ENCODE measurements at regions not wholly inside any gene's neighbourhood (a gene's known extent, or its start where the extent isn't known, plus 50 kb on each side); places are given as distances from the start of the nearest gene placed in this dataset.

GRCh38 chr5:108642170-108642906 is 105.4 kb upstream of the FER start:
- DNase-seq, result peak; percentile 34

DNA sequence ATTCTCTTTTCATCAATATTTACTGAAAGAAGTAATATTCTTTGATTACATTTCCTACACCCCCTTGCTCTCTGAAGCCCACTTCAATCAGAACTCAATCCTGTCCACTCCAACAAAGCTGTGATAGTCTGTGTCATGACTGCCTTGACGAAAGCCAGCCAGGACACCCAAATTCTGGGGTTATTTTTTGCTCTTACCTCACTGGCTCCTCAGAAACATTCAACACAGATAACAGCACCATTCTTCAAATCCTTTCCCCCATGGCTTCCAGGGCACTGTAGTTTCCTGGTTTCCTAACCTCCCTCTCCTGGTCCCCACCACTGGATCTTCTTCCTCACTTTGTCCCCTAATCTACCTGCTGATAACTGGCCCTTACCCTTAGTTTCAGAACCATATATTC is 106.1 kb upstream of the FER start:
- no peak for DNase-seq

GRCh38 chr5:108639366-108639765 is 108.3 kb upstream of the FER start:
- no peak for DNase-seq

DNA sequence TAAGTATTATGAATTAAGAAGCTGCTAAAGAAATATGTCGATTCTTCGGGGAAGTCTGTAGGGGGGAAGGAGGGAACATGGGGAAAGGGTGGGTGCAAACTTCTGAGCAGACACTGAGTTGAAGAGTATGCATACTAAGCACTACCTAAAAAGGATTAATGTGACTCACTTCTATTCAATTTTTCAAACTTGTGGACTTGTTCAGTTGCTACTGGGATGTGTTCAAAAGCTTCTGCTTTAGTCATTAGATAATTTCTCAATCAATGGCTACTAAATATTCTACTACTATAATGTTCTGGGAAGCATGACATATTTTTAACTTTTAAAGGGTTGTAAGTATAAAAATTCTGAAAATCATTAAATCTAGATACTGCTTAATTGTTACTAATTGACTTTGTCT is 109.7 kb upstream of the FER start:
- no peak for DNase-seq

GRCh38 chr5:108637134-108637533 is 110.6 kb upstream of the FER start:
- no peak for DNase-seq

- DNase-seq, result no peak
Observed at GRCh38 chr5:108636135-108636853, 111.4 kb upstream of the FER start.

DNA sequence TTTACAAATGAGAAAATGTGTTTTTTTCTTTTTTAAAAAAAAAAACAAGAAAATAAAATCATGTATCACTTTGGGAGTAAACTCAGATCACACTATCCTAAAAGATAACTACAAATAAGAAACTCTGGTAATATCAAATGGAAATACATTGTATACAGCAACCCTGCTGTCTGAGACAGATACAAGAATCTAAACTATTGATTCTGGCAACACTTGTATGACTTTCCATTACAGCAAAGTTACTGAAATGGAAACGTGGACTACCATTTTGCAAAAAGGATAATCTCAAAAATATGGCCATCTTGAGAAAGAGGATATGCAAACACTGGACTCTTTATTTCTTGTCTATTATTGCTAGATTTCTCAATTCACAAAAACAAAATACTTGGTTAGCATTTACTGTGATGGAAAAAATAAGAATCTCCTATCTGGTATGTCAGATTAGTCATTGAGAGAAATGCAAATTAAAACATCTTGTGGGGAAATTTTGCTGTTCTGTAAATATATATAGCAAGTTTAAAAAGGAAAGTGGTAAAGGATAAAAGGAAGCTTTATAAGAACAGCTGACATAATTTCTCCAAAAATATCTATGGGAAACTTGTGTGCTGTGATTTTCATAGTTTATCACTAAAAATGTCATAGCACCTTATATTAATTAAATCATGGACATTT is 112.9 kb upstream of the FER start:
- no peak for DNase-seq

DNA sequence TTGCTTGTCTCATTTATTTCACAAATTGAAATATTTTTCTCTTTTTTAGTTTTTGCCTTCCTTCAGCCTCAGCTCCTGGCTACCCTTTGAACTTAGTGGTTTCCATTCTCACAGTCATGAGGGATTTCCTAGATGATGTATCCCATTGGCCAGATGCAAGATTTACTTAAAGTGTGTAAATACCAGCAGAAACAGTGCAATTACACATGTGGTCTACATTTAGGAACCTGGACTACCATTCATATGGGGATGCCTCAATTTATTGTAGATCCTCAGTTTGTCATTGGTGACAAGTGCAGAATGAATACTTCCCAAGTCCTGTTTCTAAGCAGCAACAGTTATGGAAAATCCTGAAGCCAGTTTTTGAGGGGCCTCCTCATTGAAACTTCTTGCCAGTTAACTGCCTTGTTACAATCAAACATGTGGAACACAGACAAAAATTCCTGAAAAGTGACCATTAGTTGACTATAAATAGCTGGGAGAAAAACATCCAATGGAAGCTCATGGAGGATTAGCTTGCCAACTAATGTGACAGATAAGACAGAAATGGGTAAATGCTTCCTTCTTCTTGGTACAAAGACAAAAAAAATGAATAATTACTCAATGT is 113.6 kb upstream of the FER start:
- DNase-seq, result no peak

- DNase-seq, result no peak
Observed at GRCh38 chr5:108629779-108630528, 117.7 kb upstream of the FER start.

DNA sequence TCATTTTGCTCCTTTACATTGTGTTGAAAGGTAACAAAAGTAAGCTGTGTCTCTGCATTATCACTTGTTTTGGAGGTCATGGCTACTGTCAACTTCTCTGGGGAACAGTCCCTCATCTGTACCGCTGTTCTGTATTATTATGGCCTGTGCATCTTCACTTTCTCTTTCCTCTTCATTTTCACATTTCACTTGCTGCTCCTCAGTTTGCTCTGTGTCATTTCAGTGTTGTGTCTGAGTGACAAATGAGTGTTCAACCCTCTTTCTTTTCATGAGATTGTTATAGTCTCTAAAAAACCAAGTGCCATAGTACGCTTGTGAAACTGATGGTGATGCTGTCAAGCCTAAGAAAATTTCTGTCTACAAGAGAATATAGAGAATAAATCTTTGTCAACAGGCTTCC is 122.0 kb upstream of the FER start:
- DNase-seq, result no peak

- DNase-seq, result no peak
Observed at GRCh38 chr5:108623826-108624225, 123.9 kb upstream of the FER start.

GRCh38 chr5:108620516-108620915 is 127.2 kb upstream of the FER start:
- DNase-seq, result no peak

DNA sequence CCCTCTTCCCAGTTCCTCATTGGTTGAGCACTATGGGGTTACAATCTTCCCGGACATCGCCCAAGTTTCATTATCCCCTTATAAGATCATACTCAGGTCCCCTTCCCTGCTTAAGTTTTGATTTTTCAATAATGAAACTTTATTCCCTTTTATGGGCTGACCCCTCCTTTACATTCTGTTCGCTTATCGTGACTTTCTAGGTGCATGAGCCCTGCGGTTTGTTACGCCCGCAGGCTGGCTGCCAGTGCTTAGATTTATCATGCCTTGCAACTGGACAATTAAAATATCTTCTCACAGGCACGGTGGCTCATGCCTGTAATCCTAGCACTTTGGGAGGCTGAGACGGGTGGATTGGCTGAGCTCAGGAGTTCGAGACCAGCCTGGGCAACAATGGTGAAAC is 127.9 kb upstream of the FER start:
- no peak for DNase-seq

GRCh38 chr5:108617467-108618435 is 129.9 kb upstream of the FER start:
- no peak for DNase-seq

- no peak for DNase-seq
Observed at GRCh38 chr5:108615216-108615615, 132.5 kb upstream of the FER start.

DNA sequence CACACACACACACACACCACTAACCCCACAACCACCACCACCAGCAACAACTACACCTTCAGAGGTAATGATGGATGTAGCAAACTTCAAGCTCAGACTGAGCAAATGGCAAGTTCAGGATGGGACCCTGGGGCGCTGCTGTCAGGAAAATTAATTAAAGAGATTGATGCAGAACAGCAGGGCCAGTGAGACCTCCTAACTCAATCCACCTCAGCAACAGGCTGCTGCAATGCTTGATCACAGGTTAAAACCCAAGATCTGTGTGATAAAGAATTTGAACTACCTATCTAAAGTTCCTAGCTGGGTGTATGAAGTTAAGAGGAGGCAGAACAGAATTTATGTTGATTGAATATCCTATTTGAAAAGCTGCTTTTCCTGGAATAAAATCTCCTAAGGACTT is 140.3 kb upstream of the FER start:
- DNase-seq, result no peak

GRCh38 chr5:108606185-108606584 is 141.5 kb upstream of the FER start:
- DNase-seq, result no peak

DNA sequence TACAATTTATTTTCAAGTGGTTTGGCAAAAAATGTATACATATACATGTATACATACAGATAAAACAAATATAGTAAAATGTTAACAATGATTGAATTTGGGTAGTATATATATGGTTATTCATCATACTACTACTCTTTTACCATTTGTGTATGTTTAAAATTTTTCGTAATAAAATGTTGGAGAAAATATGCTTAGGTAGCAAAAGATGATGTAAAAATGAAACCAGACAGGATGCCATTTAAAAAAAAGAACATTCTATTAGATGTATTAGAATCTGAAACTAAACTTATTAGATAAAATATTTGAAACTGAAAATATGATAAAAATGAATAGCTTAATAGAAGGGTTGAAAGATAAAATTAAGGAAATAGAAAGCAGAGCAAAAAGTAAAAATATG is 144.9 kb upstream of the FER start:
- no peak for DNase-seq

DNA sequence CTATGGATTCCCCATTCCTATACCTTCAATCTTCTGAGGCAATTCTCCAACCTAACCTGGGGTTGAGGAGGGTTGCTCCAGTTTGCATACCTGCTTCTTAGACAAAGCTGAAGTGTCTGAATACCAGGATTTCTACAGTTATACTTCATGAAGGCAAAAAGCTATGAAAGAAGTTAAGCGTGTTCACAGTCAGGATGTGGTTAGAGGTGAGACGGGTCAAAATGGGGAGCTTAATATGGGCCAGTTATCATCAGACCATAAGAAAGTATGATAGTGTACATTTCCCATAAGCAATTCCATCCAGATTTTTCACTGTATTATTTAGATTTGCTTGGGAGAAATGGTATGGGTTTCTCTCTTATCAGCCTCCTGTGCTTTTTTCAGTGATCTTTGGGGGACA is 156.9 kb upstream of the FER start:
- DNase-seq, result no peak

DNA sequence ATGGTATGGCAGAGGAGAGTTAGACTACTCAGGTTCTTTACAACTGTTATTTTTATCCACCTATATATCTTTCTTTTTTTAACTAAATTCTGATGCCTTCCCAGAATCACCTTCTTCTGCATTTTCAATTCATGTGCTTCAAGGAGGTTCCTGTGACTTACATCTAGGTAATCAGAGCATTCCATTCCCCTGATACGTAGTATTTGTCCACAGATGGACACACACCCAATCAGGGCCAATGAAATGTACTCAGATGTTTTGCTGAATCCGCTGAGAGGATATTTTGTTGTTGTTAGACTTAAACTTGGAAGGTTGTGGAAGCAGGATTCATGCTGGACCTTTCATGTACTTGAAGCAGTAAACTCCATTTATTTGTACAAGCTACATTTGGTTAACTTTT is 159.4 kb upstream of the FER start:
- no peak for DNase-seq

GRCh38 chr5:108587821-108588220 is 159.9 kb upstream of the FER start:
- no peak for DNase-seq

- no peak for DNase-seq
Observed at GRCh38 chr5:108581026-108581425, 166.7 kb upstream of the FER start.
